CD4-positive, alpha-beta memory T cell (primary cell): ENCODE measurements at regions not wholly inside any gene's neighbourhood (a gene's known extent, or its start where the extent isn't known, plus 50 kb on each side); places are given as distances from the start of the nearest gene placed in this dataset.
"Not testable (repeated sequence)": the region's sequence is repeated elsewhere in the genome, so short reads cannot be mapped to it uniquely, and the experiment has no call there.

Source experiments
- CTCF ChIA-PET: fragments of 350-600 bp; sonication (Branson Sonifier 250); formaldehyde crosslinking; loops from one replicate; lab custom pipeline; 2021; ENCODE audit warnings: inconsistent platforms; ENCODE audit not compliant: partially characterized antibody; lab: Charles Lee
- POLR2A ChIA-PET: fragments of 350-600 bp; sonication (Branson Sonifier 250); formaldehyde crosslinking; loops from one replicate; lab custom pipeline; 2021; ENCODE audit not compliant: partially characterized antibody; lab: Charles Lee
- DNase-seq, 5 donors: peaks; one replicate each; pipeline versions ENCODE4 v3.0.0 to v3.0.0-alpha.2; 2020 to 2022; ENCODE audit warnings: mixed read lengths in 1 of 5
- H3K27ac ChIP-seq: one replicate; pipeline ENCODE4 v1.7.0; 2013; ENCODE audit warnings: low read depth, low read length
- H3K27me3 ChIP-seq: 2 replicates; pipeline ENCODE4 v1.7.0; 2013; ENCODE audit warnings: mild to moderate bottlenecking, low read length, moderate library complexity; ENCODE audit not compliant: insufficient read depth
- H3K36me3 ChIP-seq: 2 replicates; pipeline ENCODE4 v1.7.0; 2013; ENCODE audit warnings: mild to moderate bottlenecking, low read length, moderate library complexity; ENCODE audit not compliant: insufficient read depth
- H3K4me1 ChIP-seq: 2 replicates; pipeline ENCODE4 v1.7.0; 2013; ENCODE audit warnings: mild to moderate bottlenecking, low read length, moderate library complexity; ENCODE audit not compliant: insufficient read depth
- H3K4me3 ChIP-seq, 2 donors: one replicate each; pipeline ENCODE4 v1.7.0; 2013; ENCODE audit warnings: low read length in 2 of 2, mild to moderate bottlenecking in 1 of 2
- H3K9me3 ChIP-seq, 2 donors: one replicate each; pipeline ENCODE4 v1.7.0; 2013; ENCODE audit warnings: low read length in 2 of 2, control low read depth in 1 of 2; ENCODE audit not compliant: control insufficient read depth in 1 of 2
- H3K27ac Mint-ChIP-seq, 7 donors: one replicate each; pipeline ENCODE4 v1.8.0; 2020 to 2021; ENCODE audit warnings: mixed read lengths in 7 of 7, mild to moderate bottlenecking in 6 of 7, inconsistent platforms in 3 of 7, moderate library complexity in 3 of 7
- H3K27me3 Mint-ChIP-seq, 2 donors: one replicate each; pipeline ENCODE4 v1.8.0; 2020 to 2021; ENCODE audit warnings: mixed read lengths in 2 of 2
- H3K36me3 Mint-ChIP-seq, 2 donors: one replicate each; pipeline ENCODE4 v1.8.0; 2020 to 2021; ENCODE audit warnings: mixed read lengths in 2 of 2, inconsistent platforms in 1 of 2, mild to moderate bottlenecking in 1 of 2
- H3K4me1 Mint-ChIP-seq, 4 donors: one replicate each; pipeline ENCODE4 v1.8.0; 2020 to 2021; ENCODE audit warnings: mixed read lengths in 4 of 4, mild to moderate bottlenecking in 1 of 4
- H3K4me3 Mint-ChIP-seq, 8 donors: one replicate each; pipeline ENCODE4 v1.8.0; 2020 to 2021; ENCODE audit warnings: mixed read lengths in 8 of 8, mild to moderate bottlenecking in 7 of 8, moderate library complexity in 6 of 8, inconsistent platforms in 3 of 8
- H3K9me3 Mint-ChIP-seq, 8 donors: one replicate each; pipeline ENCODE4 v1.8.0; 2020 to 2021; ENCODE audit warnings: mixed read lengths in 8 of 8, mild to moderate bottlenecking in 5 of 8, inconsistent platforms in 3 of 8, moderate library complexity in 1 of 8
- intact Hi-C: fragments of 100-400 bp; cut with micrococcal nuclease; formaldehyde crosslinking; loops from one replicate; pipeline ENCODE4 v1.15.1; 2023

DNA sequence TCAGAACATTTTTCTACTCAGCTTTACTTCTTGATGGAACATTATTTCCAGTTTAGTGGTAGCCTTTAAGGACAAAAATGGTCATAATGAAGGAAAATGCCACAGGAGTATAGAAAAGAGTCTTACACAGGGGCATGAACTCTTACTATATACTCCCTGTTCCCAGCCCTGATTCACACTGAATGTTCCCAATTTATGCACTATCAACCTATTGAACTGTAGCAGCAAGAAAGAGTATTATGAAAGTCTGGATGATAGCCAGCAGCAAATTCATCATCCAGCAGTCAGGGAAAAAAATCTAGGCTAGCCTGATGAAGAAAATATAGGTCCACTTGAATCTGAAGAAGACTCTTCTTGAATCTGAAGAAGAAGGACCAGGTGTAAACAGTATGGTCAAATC, 1170.3 kb upstream of the CHAC2 start:
- DNase-seq, result no peak
- Mint-ChIP-seq H3K36me3 (no peaks in the 10 kb centered on the region), H3K4me3 (no peak overlapping the region), H3K9me3 (peaks cover 0 to 7% (median 0%) of the 10 kb centered on the region in 8 donors), H3K4me1 (no peaks in the 10 kb centered on the region), H3K27me3 (no peaks in the 10 kb centered on the region), H3K27ac (no peak overlapping the region)
- CTCF ChIA-PET, result no interaction called here
- Histone ChIP-seq H3K27ac (no peak overlapping the region), H3K4me3 (no peak overlapping the region), H3K4me1 (no peaks in the 10 kb centered on the region), H3K36me3 (no peaks in the 10 kb centered on the region), H3K9me3 (no peaks in the 10 kb centered on the region), H3K27me3 (no peaks in the 10 kb centered on the region)
- intact Hi-C loops, result no loop called here
- POLR2A ChIA-PET, result no interaction called here

DNA sequence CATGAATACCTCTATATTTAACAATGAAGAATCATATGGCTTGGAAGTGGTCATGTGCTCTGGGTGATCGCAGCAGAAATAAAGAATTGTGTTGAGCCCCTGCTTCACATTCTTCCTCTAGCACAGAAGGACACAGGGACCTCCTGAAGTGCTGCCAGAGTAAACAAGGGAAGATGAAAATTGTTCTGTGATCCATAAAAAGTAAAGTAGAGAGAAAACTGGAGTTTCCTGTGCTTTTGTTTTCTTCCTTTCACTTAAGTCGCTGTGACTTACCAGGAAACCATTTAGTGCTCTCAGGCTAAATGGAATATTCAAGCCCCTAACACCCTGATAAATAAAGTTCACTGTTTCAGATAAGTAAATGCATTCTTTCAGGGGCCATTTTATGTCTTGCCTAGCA, 1173.6 kb upstream of the CHAC2 start:
- peaks cover 0 to 21% (median 5%) of the 10 kb centered on the region in 8 donors for H3K9me3 Mint-ChIP-seq
- Histone ChIP-seq H3K9me3 (no peaks in the 10 kb centered on the region), H3K4me1 (no peaks in the 10 kb centered on the region), H3K36me3 (no peaks in the 10 kb centered on the region), H3K27me3 (no peaks in the 10 kb centered on the region), H3K4me3 (no peak overlapping the region), H3K27ac (no peak overlapping the region)
- DNase-seq, result no peak
- POLR2A ChIA-PET, result no interaction called here
- H3K36me3 Mint-ChIP-seq, result no peaks in the 10 kb centered on the region
- no peaks in the 10 kb centered on the region for H3K4me1 Mint-ChIP-seq
- intact Hi-C loops, result no loop called here
- CTCF ChIA-PET, result no interaction called here
- H3K27ac Mint-ChIP-seq, result no peak overlapping the region
- H3K27me3 Mint-ChIP-seq, result no peaks in the 10 kb centered on the region
- no peak overlapping the region for H3K4me3 Mint-ChIP-seq

DNA sequence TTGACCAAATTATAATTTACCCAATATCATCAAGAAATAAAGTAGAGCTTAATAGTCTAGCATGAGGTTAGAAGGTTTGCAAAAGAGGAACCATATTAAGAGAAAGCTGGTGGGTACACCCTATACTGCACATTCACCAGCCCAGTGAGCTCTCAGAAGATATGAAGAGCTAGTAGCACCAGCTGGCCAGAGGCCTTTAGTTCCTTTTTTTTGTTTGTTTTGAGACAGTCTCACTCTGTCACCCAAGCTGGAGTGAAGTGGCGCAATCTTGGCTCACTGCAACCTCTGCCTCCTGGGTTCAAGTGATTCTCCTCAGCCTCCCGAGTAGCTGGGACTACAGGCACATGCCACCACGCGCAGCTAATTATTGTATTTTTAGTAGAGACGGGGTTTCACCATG, 1183.5 kb upstream of the CHAC2 start:
- DNase-seq, intact Hi-C loops, H3K4me3 Mint-ChIP-seq, H3K4me1 Mint-ChIP-seq, CTCF ChIA-PET, H3K4me3 ChIP-seq, H3K36me3 ChIP-seq, H3K27ac Mint-ChIP-seq, POLR2A ChIA-PET, H3K36me3 Mint-ChIP-seq, H3K9me3 ChIP-seq, H3K27ac ChIP-seq, H3K4me1 ChIP-seq, H3K27me3 ChIP-seq, H3K27me3 Mint-ChIP-seq: not testable (repeated sequence)
- peaks cover 0 to 18% (median 10%) of the 10 kb centered on the region in 8 donors for H3K9me3 Mint-ChIP-seq

DNA sequence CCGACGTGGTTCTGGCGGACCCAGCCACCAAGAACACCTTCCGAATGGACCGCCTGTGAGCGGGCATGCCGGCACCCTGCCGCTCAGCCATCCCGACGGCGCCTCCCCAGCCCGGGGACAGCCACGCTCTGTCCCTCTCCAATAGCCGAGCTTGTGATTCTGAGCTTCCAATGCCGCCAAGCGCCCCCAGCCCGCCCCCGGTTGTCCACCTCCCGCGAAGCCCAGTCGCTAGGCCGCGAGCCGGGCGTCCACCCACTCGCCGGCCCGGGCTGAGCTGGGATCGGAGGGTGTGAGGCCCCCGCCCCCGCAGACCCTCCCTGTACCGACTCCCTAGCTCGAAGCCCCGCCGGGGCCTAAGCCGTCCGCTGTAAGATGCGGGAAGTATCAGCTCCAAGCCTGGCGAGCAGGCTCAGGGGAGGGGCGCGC, 1195.1 kb upstream of the CHAC2 start:
- no peaks in the 10 kb centered on the region for H3K4me1 Mint-ChIP-seq
- Histone ChIP-seq H3K9me3 (no peaks in the 10 kb centered on the region), H3K4me3 (no peak overlapping the region), H3K27me3 (no peaks in the 10 kb centered on the region), H3K4me1 (no peaks in the 10 kb centered on the region), H3K27ac (no peak overlapping the region), H3K36me3 (no peaks in the 10 kb centered on the region)
- POLR2A ChIA-PET, result no interaction called here
- CTCF ChIA-PET, result no interaction called here
- H3K4me3 Mint-ChIP-seq, result no peak overlapping the region
- peaks cover 2 to 17% (median 11%) of the 10 kb centered on the region in 8 donors for H3K9me3 Mint-ChIP-seq
- H3K36me3 Mint-ChIP-seq, result no peaks in the 10 kb centered on the region
- no peaks in the 10 kb centered on the region for H3K27me3 Mint-ChIP-seq
- intact Hi-C loops, result no loop called here
- no peak overlapping the region for H3K27ac Mint-ChIP-seq
- DNase-seq, result no peak

DNA sequence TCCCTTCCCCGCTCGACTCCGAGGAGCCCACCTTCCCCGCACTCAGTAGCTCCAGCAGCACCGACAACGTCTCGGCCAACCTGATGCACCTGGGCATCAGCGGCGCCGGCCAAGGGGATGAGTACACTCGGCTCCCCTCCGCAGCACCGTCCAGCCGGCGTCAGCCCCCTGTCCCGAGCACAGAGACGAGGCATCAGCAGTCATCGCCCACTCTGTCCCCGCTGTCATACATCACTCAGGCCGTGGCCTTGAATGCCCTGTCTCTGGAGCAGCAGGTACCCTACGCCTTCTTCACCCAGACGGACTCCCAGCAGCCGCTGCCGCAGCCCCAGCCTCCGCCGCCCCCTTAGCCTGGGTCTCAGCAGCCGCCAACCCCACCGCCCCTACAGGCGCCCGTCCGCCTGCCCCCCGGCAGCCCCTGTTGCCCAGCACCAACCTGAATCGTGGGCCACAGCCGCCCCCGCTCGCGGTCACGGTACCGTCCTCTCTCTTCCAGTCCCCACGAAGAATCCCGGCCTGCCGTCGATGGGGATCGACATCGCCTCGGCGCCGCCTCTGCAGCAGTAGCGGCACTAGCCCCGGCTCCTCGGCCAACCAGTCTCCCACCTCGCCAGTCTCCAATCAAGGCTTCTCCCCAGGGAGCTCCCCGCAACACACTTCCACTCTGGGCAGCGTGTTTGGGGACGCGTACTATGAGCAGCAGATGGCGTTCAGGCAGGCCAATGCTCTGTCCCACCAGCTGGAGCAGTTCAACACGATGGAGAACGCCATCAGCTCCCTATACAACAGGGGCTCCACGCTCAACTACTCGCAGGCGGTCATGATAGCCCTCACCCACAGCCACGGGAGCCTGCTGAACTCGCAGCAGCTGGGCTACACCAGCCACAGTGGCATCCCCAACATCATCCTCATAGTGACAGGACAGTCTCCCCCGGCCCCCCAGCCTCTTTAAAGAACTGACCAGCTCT, 1195.9 kb upstream of the CHAC2 start:
- H3K4me1 Mint-ChIP-seq, result no peaks in the 10 kb centered on the region
- no peak overlapping the region for H3K27ac Mint-ChIP-seq
- POLR2A ChIA-PET, result no interaction called here
- Histone ChIP-seq H3K27me3 (no peaks in the 10 kb centered on the region), H3K27ac (no peak overlapping the region), H3K4me3 (no peak overlapping the region), H3K9me3 (no peaks in the 10 kb centered on the region), H3K36me3 (no peaks in the 10 kb centered on the region), H3K4me1 (no peaks in the 10 kb centered on the region)
- no peak for DNase-seq
- intact Hi-C loops, result no loop called here
- no peak overlapping the region for H3K4me3 Mint-ChIP-seq
- CTCF ChIA-PET, result no interaction called here
- H3K27me3 Mint-ChIP-seq, result no peaks in the 10 kb centered on the region
- H3K36me3 Mint-ChIP-seq, result no peaks in the 10 kb centered on the region
- peaks cover 2 to 17% (median 11%) of the 10 kb centered on the region in 8 donors for H3K9me3 Mint-ChIP-seq

DNA sequence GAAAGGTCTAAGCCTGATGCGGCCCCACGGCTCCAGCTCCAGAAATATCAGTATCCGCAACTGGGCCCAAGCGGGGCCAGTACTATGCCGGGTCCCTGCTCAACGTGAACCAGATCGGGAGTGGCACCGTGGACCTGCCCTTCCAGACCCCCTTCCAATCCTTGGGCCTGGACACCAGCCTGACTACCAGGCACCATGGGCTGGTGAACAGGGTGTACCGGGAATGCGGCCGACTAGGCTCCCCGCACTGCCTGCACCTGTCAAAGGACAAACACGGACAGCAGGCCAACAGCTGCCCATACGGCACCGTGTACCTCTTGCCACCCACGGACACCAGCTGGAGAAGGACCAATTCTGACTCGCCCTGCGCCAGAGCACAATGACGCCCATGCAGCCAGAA, 1196.9 kb upstream of the CHAC2 start:
- no peaks in the 10 kb centered on the region for H3K27me3 ChIP-seq
- Mint-ChIP-seq H3K4me3 (no peak overlapping the region), H3K4me1 (no peaks in the 10 kb centered on the region), H3K36me3 (no peaks in the 10 kb centered on the region), H3K27me3 (no peaks in the 10 kb centered on the region), H3K27ac (no peak overlapping the region), H3K9me3 (peaks cover 2 to 17% (median 11%) of the 10 kb centered on the region in 8 donors)
- CTCF ChIA-PET, result no interaction called here
- intact Hi-C loops, result no loop called here
- DNase-seq, result no peak
- POLR2A ChIA-PET, result no interaction called here
- no peak overlapping the region for H3K27ac ChIP-seq
- H3K9me3 ChIP-seq, result no peaks in the 10 kb centered on the region
- H3K4me1 ChIP-seq, result no peaks in the 10 kb centered on the region
- no peak overlapping the region for H3K4me3 ChIP-seq
- H3K36me3 ChIP-seq, result no peaks in the 10 kb centered on the region

DNA sequence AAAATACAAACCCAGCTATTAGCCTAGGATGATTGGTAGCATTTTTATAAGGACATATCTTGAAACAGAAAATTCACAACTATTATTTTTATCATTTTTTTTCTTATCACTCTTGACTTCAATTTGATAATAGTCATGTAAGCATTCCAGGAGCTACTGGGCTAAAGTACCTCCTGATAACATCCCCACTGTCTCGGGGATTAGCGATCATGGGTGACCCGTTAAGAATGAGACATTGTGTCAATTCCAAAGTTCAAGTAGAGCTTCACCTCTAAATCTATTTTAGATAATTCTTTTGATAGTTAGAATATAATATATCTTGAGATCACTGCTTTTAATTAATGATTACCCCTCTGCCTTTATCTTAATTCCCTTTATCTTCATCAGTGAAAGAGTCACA, 1204.5 kb upstream of the CHAC2 start:
- ChIA-PET CTCF (no interaction called here), POLR2A (no interaction called here)
- DNase-seq, result no peak
- intact Hi-C loops, result no loop called here
- Mint-ChIP-seq H3K4me3 (no peak overlapping the region), H3K27ac (no peak overlapping the region), H3K9me3 (peaks cover 0 to 5% (median 0%) of the 10 kb centered on the region in 8 donors), H3K27me3 (no peaks in the 10 kb centered on the region), H3K4me1 (no peaks in the 10 kb centered on the region), H3K36me3 (no peaks in the 10 kb centered on the region)
- Histone ChIP-seq H3K4me1 (no peaks in the 10 kb centered on the region), H3K4me3 (no peak overlapping the region), H3K27ac (no peak overlapping the region), H3K27me3 (no peaks in the 10 kb centered on the region), H3K36me3 (no peaks in the 10 kb centered on the region), H3K9me3 (no peaks in the 10 kb centered on the region)
